Endodermal cell (in vitro differentiated cells): ENCODE measurements at regions not wholly inside any gene's neighbourhood (a gene's known extent, or its start where the extent isn't known, plus 50 kb on each side); places are given as distances from the start of the nearest gene placed in this dataset.

Source experiments
- DNase-seq: peaks from one replicate; pipeline ENCODE4 v3.0.0-alpha.2; 2017
- H3K27ac ChIP-seq: 2 replicates; pipeline ENCODE4 v1.5.1; 2013; ENCODE audit warnings: mild to moderate bottlenecking, low read depth, low read length, moderate library complexity
- H3K27me3 ChIP-seq: 2 replicates; pipeline ENCODE4 v1.6.1; 2013; ENCODE audit warnings: mild to moderate bottlenecking, low read length, moderate library complexity; ENCODE audit not compliant: insufficient read depth, control insufficient read depth, poor library complexity, severe bottlenecking
- H3K36me3 ChIP-seq: 2 replicates; pipeline ENCODE4 v1.7.0; 2013; ENCODE audit warnings: mild to moderate bottlenecking, low read length, moderate library complexity; ENCODE audit not compliant: control insufficient read depth, insufficient read depth
- H3K4me1 ChIP-seq: one replicate; pipeline ENCODE4 v1.7.0; 2013; ENCODE audit warnings: low read length; ENCODE audit not compliant: control insufficient read depth, insufficient read depth
- H3K4me3 ChIP-seq: 2 replicates; pipeline ENCODE4 v1.5.1; 2013; ENCODE audit warnings: mild to moderate bottlenecking, low read length, moderate library complexity
- H3K9ac ChIP-seq: 2 replicates; pipeline ENCODE4 v1.6.1; 2013; ENCODE audit warnings: mild to moderate bottlenecking, low read length, moderate library complexity; ENCODE audit not compliant: poor library complexity, severe bottlenecking; ENCODE audit errors: extremely low read depth
- H3K9me3 ChIP-seq: 2 replicates; pipeline ENCODE4 v1.6.1; 2013; ENCODE audit warnings: mild to moderate bottlenecking, low read length, moderate library complexity; ENCODE audit not compliant: control insufficient read depth
- H3K27ac Mint-ChIP-seq: 2 replicates; pipeline ENCODE4 v1.8.0; 2020; ENCODE audit warnings: mixed read lengths
- H3K27me3 Mint-ChIP-seq: 2 replicates; pipeline ENCODE4 v1.8.0; 2021; ENCODE audit warnings: mild to moderate bottlenecking, mixed read lengths; ENCODE audit not compliant: insufficient read depth
- H3K36me3 Mint-ChIP-seq: 2 replicates; pipeline ENCODE4 v1.8.0; 2020; ENCODE audit warnings: low read depth, mixed read lengths
- H3K4me1 Mint-ChIP-seq: 2 replicates; pipeline ENCODE4 v1.8.0; 2020; ENCODE audit warnings: mixed read lengths
- H3K4me3 Mint-ChIP-seq: 2 replicates; pipeline ENCODE4 v1.8.0; 2020; ENCODE audit warnings: mild to moderate bottlenecking, moderate library complexity, mixed read lengths
- H3K9me3 Mint-ChIP-seq: 2 replicates; pipeline ENCODE4 v1.8.0; 2020; ENCODE audit warnings: mild to moderate bottlenecking, mixed read lengths
- WGBS, 2 experiments: methylation state at CpG; one replicate each; pipeline versions ENCODE4 v1.1.5 to v1.1.7; 2013; ENCODE audit warnings: missing lambda C conversion rate in 2 of 2, mixed read lengths in 1 of 2; ENCODE audit not compliant: insufficient coverage in 1 of 2, insufficient read length in 1 of 2; 5-methylcytosine and 5-hydroxymethylcytosine counted together
- TF ChIP-seq, protein P1 (sequence below): fragments of 200-600 bp; sonication (generic); conservative IDR thresholded peaks from 2 replicates; pipeline ENCODE4 v1.5.0; 2021; ENCODE audit warnings: antibody characterized with exemption, mild to moderate bottlenecking

DNA sequence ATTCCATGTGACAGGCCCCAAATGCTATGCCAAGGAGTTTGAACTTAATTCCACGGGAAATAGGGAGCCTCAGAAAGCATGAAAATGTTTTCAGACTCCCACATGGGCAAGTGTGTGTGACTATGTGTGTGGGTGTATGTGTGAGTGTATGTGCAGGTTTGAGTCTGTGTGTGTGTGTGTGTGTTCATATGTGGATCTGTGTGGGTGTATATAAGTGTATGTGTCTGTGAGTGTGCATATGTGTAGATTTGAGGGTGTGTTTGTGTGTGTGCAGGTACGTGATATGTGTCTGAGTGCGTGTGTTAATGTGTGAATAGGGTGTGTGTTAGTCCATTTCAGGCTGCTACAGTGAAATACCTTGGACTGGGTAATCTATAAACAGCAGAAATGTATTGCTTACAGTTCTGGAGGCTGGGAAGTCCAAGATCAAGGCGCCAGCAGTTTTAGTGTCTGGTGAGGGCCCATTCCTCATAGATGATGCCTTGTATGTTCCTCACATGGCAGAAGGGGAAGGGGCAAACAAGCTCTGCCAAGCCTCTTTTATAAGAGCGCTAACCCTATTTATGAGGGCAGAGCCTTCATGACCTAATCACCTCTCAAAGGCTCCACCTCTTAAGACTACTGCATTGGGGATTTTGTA is 181.1 kb upstream of the TAB2 start:
- Mint-ChIP-seq H3K27ac (no peak overlapping the region), H3K36me3 (no peaks in the 10 kb centered on the region), H3K4me3 (no peak overlapping the region), H3K27me3 (no peaks in the 10 kb centered on the region), H3K9me3 (no peaks in the 10 kb centered on the region), H3K4me1 (peaks cover 9% of the 10 kb centered on the region)
- 48 to 63% methylated on average over 4 to 5 of the region's 5 CpGs for WGBS, 2 experiments
- Histone ChIP-seq H3K27me3 (no peaks in the 10 kb centered on the region), H3K36me3 (no peaks in the 10 kb centered on the region), H3K4me1 (no peaks in the 10 kb centered on the region), H3K27ac (no peak overlapping the region), H3K9me3 (no peaks in the 10 kb centered on the region), H3K4me3 (no peak overlapping the region), H3K9ac (no peak overlapping the region)
- TF ChIP-seq, protein P1, sequence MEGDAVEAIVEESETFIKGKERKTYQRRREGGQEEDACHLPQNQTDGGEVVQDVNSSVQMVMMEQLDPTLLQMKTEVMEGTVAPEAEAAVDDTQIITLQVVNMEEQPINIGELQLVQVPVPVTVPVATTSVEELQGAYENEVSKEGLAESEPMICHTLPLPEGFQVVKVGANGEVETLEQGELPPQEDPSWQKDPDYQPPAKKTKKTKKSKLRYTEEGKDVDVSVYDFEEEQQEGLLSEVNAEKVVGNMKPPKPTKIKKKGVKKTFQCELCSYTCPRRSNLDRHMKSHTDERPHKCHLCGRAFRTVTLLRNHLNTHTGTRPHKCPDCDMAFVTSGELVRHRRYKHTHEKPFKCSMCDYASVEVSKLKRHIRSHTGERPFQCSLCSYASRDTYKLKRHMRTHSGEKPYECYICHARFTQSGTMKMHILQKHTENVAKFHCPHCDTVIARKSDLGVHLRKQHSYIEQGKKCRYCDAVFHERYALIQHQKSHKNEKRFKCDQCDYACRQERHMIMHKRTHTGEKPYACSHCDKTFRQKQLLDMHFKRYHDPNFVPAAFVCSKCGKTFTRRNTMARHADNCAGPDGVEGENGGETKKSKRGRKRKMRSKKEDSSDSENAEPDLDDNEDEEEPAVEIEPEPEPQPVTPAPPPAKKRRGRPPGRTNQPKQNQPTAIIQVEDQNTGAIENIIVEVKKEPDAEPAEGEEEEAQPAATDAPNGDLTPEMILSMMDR: no peak
- no peak for DNase-seq

DNA sequence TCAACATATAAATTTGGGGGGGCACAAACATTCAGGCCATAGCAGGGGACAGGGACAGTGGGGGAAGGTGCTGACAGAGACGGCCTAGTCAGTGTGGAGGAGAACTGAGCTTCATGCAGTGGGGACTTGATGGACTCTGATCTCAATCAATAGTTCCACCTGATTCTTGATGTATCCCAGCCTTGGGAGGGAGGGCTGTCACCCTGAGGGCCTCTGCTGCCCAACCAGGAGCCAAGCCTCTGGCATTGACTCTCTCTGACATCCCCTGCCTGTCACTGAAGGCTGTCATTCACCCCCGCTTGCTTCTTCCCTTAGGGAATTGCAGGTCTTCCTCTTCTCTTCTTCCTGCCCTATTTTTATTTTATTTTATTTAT is 180.6 kb upstream of the TAB2 start:
- Histone ChIP-seq H3K4me1 (no peaks in the 10 kb centered on the region), H3K27me3 (no peaks in the 10 kb centered on the region), H3K27ac (no peak overlapping the region), H3K4me3 (no peak overlapping the region), H3K36me3 (no peaks in the 10 kb centered on the region), H3K9me3 (no peaks in the 10 kb centered on the region), H3K9ac (no peak overlapping the region)
- no peak for DNase-seq
- H3K27ac Mint-ChIP-seq: no peak overlapping the region
- TF ChIP-seq, protein P1: no peak
- H3K36me3 Mint-ChIP-seq: no peaks in the 10 kb centered on the region
- H3K4me3 Mint-ChIP-seq: no peak overlapping the region
- H3K9me3 Mint-ChIP-seq: no peaks in the 10 kb centered on the region
- 90% methylated on average over 2 of the region's 2 CpGs; no CpG with 5 or more reads in 1 of the 2 experiments for WGBS, 2 experiments
- no peaks in the 10 kb centered on the region for H3K27me3 Mint-ChIP-seq
- peaks cover 9% of the 10 kb centered on the region for H3K4me1 Mint-ChIP-seq

DNA sequence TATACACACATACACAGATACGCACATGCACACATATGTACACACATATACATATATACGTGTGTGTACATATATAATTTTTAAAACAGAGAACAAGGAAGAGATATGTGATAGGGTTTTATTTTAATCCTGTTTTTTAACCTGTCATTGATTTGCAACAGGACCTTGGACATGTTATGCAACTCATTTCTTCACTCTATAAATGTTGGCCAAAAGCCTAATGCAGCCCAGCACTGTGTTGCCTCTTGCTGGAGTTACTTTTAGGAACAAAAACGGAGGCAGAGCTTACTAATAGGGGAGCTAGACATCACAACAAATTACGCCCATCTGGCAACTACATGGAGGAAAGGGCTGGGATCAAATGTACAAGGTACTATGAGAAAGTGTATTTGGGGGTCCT is 179.9 kb upstream of the TAB2 start:
- 86% methylated on average over 2 of the region's 4 CpGs; no CpG with 5 or more reads in 1 of the 2 experiments for WGBS, 2 experiments

More for the DNA sequence above, 179.9 kb upstream of the TAB2 start:
- no peaks in the 10 kb centered on the region for H3K27me3 ChIP-seq
- Mint-ChIP-seq H3K4me1 (peaks cover 9% of the 10 kb centered on the region), H3K36me3 (no peaks in the 10 kb centered on the region), H3K27ac (no peak overlapping the region), H3K27me3 (no peaks in the 10 kb centered on the region), H3K9me3 (no peaks in the 10 kb centered on the region), H3K4me3 (no peak overlapping the region)
- no peak overlapping the region for H3K4me3 ChIP-seq
- no peaks in the 10 kb centered on the region for H3K4me1 ChIP-seq
- DNase-seq: no peak
- H3K9ac ChIP-seq: no peak overlapping the region
- no peak overlapping the region for H3K27ac ChIP-seq
- no peaks in the 10 kb centered on the region for H3K36me3 ChIP-seq
- H3K9me3 ChIP-seq: no peaks in the 10 kb centered on the region
- TF ChIP-seq, protein P1: no peak
